ENCODE measurements at regions not wholly inside any gene's neighbourhood (a gene's known extent, or its start where the extent isn't known, plus 50 kb on each side); places are given as distances from the start of the nearest gene placed in this dataset.

GRCh38 chr2:122469147-122469546 is 713.7 kb downstream of the TSN start:
- DNase-seq (ENCODE audit: low read depth in 1 of 2, low spot score in 1 of 2) = no peak
- in situ Hi-C loops (cut with HindIII; ENCODE audit: low pct_unique_long_range_greater_than_20kb, low sequenced_read_pairs) = no loop called here

GRCh38 chr2:122471753-122472152 is 716.3 kb downstream of the TSN start:
- no peak for DNase-seq (ENCODE audit: low read depth in 1 of 2, low spot score in 1 of 2)
- TF ChIP-seq JUND (IDR thresholded peaks at IDR 0.05; ENCODE audit: low read depth) = no peak
- in situ Hi-C loops (cut with HindIII; ENCODE audit: low pct_unique_long_range_greater_than_20kb, low sequenced_read_pairs) = no loop called here

More at GRCh38 chr2:122469147-122469546, 713.7 kb downstream of the TSN start:
- TF ChIP-seq JUND (IDR thresholded peaks at IDR 0.05; ENCODE audit: low read depth) = no peak

DNA sequence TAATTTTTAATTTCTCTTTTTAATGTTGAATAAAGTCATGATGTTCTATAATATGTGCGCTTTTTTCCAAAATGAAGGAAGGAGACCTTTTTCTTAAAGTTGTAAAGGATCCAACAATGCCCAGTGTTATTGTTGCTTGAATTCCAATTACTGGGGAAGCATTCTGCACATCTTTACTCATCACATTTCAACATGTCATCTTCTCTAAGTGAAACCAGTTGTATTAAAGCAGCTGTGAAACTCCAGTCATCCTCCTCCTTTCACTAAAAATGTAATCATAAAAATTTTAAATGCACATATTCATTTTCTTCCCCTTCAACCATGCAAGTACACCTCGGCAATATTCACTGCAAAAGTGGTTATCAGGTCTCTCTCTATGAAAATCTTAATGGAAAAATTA is 722.7 kb downstream of the TSN start:
- no peak for TF ChIP-seq JUND (IDR thresholded peaks at IDR 0.05; ENCODE audit: low read depth)
- DNase-seq (ENCODE audit: low read depth in 1 of 2, low spot score in 1 of 2) = no peak
- in situ Hi-C loops (cut with HindIII; ENCODE audit: low pct_unique_long_range_greater_than_20kb, low sequenced_read_pairs) = no loop called here

- DNase-seq (ENCODE audit: low read depth in 1 of 2, low spot score in 1 of 2) = no peak
- in situ Hi-C loops (cut with HindIII; ENCODE audit: low pct_unique_long_range_greater_than_20kb, low sequenced_read_pairs) = no loop called here
- no peak for TF ChIP-seq JUND (IDR thresholded peaks at IDR 0.05; ENCODE audit: low read depth)
Observed at GRCh38 chr2:122478771-122479170, 723.3 kb downstream of the TSN start.

DNA sequence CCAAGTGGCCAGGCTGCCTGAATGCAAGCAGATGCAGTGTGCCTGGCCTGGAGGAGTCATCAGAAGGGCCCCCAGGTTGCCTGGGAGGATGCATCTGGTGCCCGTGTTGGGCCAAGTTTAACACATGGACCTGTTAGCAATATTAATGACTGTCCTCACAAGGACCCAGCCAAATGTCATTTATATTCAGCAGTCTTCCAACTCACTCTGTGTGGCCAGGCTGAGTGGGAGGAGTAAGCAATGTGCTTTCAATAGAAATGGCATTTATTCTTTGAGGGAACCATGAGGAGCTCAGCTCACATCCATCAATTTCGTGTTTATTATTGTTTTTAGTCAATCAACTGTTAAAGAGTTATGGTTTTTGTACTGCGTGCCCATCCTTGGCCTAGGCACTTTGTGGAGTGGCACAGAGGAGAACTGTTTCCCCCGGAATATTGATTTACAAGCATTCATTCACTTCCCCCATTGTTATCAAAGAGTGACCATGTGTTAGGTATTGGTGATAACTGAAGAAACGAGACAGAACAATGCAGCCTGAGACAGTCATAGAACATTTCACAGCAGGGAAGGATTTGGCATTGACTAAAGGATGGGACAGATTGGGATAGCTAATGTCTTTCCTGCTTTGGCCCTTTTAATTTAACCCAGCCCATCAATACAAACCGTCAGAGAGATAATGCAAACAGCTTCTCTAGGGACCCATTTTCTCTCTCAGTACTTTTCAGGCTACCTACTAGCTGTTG is 725.2 kb downstream of the TSN start:
- no peak for DNase-seq (ENCODE audit: low read depth in 1 of 2, low spot score in 1 of 2)
- in situ Hi-C loops (cut with HindIII; ENCODE audit: low pct_unique_long_range_greater_than_20kb, low sequenced_read_pairs) = no loop called here
- TF ChIP-seq JUND (IDR thresholded peaks at IDR 0.05; ENCODE audit: low read depth) = no peak

- DNase-seq (ENCODE audit: low read depth in 1 of 2, low spot score in 1 of 2) = no peak
- TF ChIP-seq JUND (IDR thresholded peaks at IDR 0.05; ENCODE audit: low read depth) = no peak
- in situ Hi-C loops (cut with HindIII; ENCODE audit: low pct_unique_long_range_greater_than_20kb, low sequenced_read_pairs) = no loop called here
Observed at GRCh38 chr2:122481244-122481622, 725.8 kb downstream of the TSN start.

- no peak for DNase-seq (ENCODE audit: low read depth in 1 of 2, low spot score in 1 of 2)
- in situ Hi-C loops (cut with HindIII; ENCODE audit: low pct_unique_long_range_greater_than_20kb, low sequenced_read_pairs) = no loop called here
- no peak for TF ChIP-seq JUND (IDR thresholded peaks at IDR 0.05; ENCODE audit: low read depth)
Observed at GRCh38 chr2:122481717-122482116, 726.3 kb downstream of the TSN start.

- no peak for TF ChIP-seq JUND (IDR thresholded peaks at IDR 0.05; ENCODE audit: low read depth)
- in situ Hi-C loops (cut with HindIII; ENCODE audit: low pct_unique_long_range_greater_than_20kb, low sequenced_read_pairs) = no loop called here
- no peak for DNase-seq (ENCODE audit: low read depth in 1 of 2, low spot score in 1 of 2)
Observed at GRCh38 chr2:122486086-122486485, 730.6 kb downstream of the TSN start.

- DNase-seq (ENCODE audit: low read depth in 1 of 2, low spot score in 1 of 2) = no peak
- no peak for TF ChIP-seq JUND (IDR thresholded peaks at IDR 0.05; ENCODE audit: low read depth)
- in situ Hi-C loops (cut with HindIII; ENCODE audit: low pct_unique_long_range_greater_than_20kb, low sequenced_read_pairs) = no loop called here
Observed at GRCh38 chr2:122486705-122487415, 731.4 kb downstream of the TSN start.

DNA sequence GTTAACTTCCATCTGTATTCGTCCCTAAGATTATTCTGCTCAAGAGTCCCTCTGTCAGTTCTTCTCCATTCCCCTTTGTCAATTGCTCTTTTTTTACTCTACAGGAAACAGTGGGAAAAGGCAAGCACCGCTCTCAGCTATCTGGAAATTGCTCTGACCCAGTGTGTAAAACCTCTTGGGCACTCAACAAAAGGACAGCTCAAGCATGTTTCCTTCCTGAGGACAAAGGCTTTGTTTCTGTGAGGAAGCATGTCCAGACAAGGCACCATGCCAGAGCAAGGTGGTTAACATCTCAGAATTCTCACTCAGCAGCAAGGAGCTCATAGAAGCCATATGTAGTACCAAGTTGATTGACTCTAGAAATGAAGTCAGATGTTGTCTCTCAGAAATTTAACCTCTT is 735.6 kb downstream of the TSN start:
- no peak for DNase-seq (ENCODE audit: low read depth in 1 of 2, low spot score in 1 of 2)
- TF ChIP-seq JUND (IDR thresholded peaks at IDR 0.05; ENCODE audit: low read depth) = no peak
- in situ Hi-C loops (cut with HindIII; ENCODE audit: low pct_unique_long_range_greater_than_20kb, low sequenced_read_pairs) = no loop called here

- TF ChIP-seq JUND (IDR thresholded peaks at IDR 0.05; ENCODE audit: low read depth) = no peak
- no peak for DNase-seq (ENCODE audit: low read depth in 1 of 2, low spot score in 1 of 2)
- in situ Hi-C loops (cut with HindIII; ENCODE audit: low pct_unique_long_range_greater_than_20kb, low sequenced_read_pairs) = no loop called here
Observed at GRCh38 chr2:122500316-122501105, 745.1 kb downstream of the TSN start.

DNA sequence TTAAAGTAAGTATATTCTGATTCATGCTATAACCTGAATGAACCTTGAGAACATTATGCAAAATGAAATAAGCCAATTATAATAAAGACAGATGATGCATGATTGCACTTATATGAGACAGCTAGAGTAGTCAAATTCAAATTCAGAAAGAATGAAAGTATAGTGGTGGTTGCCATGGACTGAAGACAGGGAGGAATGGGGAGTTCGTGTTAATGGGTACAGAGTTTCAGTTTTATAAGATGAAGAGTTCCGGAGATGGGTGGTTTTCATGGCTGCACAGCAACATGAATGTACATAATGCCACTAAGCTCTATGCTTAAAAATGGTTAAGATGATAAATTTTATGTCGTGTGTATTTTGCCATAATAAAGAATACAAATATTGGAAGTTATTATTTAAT is 751.2 kb downstream of the TSN start:
- in situ Hi-C loops (cut with HindIII; ENCODE audit: low pct_unique_long_range_greater_than_20kb, low sequenced_read_pairs) = no loop called here

GRCh38 chr2:122507261-122507660 is 751.8 kb downstream of the TSN start:
- DNase-seq (ENCODE audit: low read depth in 1 of 2, low spot score in 1 of 2) = no peak
- in situ Hi-C loops (cut with HindIII; ENCODE audit: low pct_unique_long_range_greater_than_20kb, low sequenced_read_pairs) = no loop called here
- no peak for TF ChIP-seq JUND (IDR thresholded peaks at IDR 0.05; ENCODE audit: low read depth)

More for the DNA sequence above, 751.2 kb downstream of the TSN start:
- DNase-seq (ENCODE audit: low read depth in 1 of 2, low spot score in 1 of 2) = no peak
- no peak for TF ChIP-seq JUND (IDR thresholded peaks at IDR 0.05; ENCODE audit: low read depth)

All from T47D (cell line).